ENCODE measurements at regions not wholly inside any gene's neighbourhood (a gene's known extent, or its start where the extent isn't known, plus 50 kb on each side); places are given as distances from the start of the nearest gene placed in this dataset. TPM values are rescaled to one million over a fixed set of nuclear protein-coding genes. Genes with fewer than 3 reads are reported as not detected.

Small RNA genes lying in the stretch of these regions (small RNA-seq; reads per million reads assigned to genes)
- not detected for gene AC011456.1
- gene RNA5SP471: not detected
- not detected for gene RNA5SP472
- gene RNU6-967P: not detected
